ENCODE measurements at regions not wholly inside any gene's neighbourhood (a gene's known extent, or its start where the extent isn't known, plus 50 kb on each side); places are given as distances from the start of the nearest gene placed in this dataset.
"Not testable (repeated sequence)": the region's sequence is repeated elsewhere in the genome, so short reads cannot be mapped to it uniquely, and the experiment has no call there.

- DNase-seq (ENCODE audit: low read depth in 2 of 2): no peak
Observed at GRCh38 chr3:106452096-106452495, 583.3 kb upstream of the CBLB start.

DNA sequence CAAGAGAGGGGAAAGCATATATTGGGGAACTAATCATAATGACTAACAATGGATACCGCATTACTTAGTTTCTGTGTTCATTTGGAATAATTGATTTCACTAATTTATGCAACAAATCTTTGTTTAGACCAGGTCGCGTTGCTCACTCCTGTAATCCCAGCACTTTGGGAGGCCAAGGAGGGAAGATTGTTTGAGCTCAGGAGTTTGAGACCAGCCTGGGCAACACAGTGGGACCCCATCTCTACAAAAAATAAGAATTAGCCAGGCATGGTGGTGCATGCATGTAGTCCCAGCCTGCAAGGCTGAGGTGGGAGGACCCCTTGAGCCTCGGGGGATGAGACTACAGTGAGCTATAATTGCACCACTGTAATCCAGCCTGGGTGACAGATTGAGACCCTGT is 585.7 kb upstream of the CBLB start:
- no peak for DNase-seq (ENCODE audit: low read depth in 2 of 2)

GRCh38 chr3:106457281-106458180 is 588.7 kb upstream of the CBLB start:
- DNase-seq (ENCODE audit: low read depth in 2 of 2): no peak

GRCh38 chr3:106458952-106459351 is 590.1 kb upstream of the CBLB start:
- no peak for DNase-seq (ENCODE audit: low read depth in 2 of 2)

DNA sequence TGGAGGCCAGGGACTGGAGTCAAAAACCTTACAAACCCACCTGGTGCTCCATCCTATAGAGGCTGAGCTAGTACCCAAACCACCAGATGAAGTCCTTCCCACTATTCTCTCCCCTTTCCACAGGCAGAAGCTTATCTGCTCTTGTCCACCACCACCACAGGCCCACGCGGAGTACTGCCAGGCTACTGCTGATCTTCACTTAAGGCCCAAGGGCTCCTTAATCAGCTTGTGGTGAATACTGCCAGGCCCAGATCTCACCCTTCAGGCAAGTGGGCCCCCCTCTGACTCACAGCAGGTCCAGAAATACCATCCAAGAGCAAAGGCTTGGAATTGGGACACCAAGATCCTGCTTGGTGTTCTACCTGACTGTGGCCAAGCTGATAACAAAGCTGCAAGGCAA is 598.1 kb upstream of the CBLB start:
- DNase-seq (ENCODE audit: low read depth in 2 of 2): no peak

- DNase-seq (ENCODE audit: low read depth in 2 of 2): no peak
Observed at GRCh38 chr3:106473576-106474475, 605.0 kb upstream of the CBLB start.

DNA sequence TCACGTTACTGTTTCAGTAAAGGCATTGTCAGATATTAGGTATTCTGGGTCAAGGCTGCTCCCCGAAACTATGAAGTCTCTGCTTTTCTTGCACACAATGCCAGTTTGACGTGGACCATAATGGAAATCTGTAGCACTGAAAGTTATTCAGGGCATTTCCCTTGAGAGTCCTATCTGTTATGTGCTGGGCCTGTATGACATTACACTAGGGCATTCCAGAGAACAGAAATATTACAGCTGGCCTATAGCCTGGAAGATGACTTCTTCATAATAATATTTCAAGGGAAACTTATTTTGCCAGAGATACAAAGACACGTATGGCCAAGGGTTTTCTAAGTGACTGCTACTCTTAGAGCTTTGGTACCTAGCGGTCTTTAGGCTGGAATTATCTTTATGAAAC is 613.6 kb upstream of the CBLB start:
- DNase-seq (ENCODE audit: low read depth in 2 of 2): no peak

DNA sequence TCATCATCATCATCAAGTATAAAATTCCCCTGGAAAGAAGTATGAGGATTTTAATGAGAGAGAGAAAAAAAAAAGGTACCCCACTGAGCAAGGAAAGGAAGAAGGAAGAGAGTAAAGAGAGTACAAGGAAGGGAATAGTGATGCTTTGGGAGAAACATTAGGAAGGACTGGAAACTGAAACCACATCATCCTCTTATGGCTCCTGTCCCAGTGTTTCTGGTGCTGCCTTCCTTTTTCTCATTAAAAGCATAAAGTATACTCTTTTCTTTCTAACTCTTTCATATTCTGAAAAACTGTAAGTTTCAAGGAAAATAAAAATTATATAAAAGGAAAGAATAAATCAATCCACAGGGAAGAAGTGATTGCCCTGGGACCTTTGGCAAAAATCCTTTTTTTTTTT is 616.4 kb upstream of the CBLB start:
- DNase-seq (ENCODE audit: low read depth in 2 of 2): no peak

- DNase-seq (ENCODE audit: low read depth in 2 of 2): no peak
Observed at GRCh38 chr3:106485802-106486201, 617.0 kb upstream of the CBLB start.

DNA sequence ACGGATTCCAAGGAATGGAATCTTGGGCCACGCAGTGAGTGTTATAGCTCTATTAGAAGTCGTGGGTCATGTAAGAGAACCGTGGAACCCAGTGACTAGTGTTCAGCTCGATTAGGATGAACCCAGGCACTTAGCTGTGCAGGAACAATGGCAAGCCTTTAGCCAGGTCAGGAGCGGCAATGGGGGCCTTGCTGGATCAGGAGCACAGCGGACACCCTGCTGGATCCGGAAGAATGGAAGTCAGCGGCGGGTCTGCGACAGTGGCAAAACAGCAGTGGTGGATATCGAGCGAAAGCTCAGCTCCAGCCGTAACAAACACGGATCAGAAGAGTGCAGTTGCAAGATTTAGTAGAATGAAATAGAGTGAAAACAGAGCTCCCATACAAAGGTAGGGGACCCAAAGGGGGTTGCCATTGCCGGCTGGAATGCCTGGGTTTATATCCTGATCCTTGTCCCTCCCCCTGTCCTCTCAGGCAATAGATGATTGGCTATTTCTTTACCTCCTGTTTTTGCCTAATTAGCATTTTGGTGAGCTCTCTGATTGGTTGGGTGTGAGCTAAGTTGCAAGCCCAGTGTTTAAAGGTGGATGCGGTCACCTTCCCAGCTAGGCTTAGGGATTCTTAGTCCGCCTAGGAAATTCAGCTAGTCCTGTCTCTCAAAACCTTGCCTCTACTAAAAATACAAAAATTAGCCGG is 618.3 kb upstream of the CBLB start:
- not testable (repeated sequence) for DNase-seq (ENCODE audit: low read depth in 2 of 2)

DNA sequence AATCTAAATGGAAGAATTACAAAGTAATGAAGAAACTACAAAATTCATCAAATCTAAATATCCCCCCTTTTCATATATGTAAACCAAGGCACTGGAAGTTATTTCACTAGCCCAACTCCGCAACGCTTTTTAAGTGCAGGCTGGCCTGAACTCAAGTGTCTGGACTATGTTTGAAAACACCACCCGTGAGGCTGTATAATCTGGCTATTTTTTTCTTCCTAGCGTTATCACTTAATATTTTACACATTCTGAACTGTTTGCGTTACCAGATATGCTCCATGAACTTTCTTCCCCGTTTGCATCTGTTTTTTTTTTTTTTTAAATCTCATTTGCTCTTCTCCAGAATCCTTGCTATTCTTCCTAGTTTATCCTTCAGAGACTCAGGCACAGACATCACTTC is 619.5 kb upstream of the CBLB start:
- no peak for DNase-seq (ENCODE audit: low read depth in 2 of 2)

- DNase-seq (ENCODE audit: low read depth in 2 of 2): no peak
Observed at GRCh38 chr3:106491796-106492195, 623.0 kb upstream of the CBLB start.

DNA sequence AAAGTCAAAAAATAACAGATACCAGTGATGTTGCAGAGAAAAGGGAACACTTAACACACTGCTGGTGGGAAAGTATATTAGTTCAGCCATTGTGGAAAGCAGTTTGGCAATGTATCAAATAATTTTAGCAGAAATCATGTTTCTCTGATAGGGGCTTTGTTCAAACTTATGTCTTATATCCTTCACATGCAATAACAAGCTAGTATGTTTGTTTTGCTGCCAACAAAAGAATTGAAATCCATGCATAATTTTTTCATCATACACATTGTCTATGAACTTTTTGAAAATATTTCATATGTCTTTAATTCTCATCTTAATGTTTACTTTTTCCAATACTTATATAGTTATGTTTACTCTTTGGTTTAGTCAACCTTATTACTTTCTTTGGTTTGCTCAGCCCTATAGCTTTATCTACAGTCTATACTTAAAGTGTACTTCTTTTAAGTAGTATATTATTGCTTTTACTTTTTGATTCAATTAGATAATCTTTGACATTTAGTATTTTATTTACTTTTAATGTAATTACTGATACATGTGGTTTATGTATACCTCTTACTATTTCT is 639.6 kb upstream of the CBLB start:
- DNase-seq (ENCODE audit: low read depth in 2 of 2): no peak

DNA sequence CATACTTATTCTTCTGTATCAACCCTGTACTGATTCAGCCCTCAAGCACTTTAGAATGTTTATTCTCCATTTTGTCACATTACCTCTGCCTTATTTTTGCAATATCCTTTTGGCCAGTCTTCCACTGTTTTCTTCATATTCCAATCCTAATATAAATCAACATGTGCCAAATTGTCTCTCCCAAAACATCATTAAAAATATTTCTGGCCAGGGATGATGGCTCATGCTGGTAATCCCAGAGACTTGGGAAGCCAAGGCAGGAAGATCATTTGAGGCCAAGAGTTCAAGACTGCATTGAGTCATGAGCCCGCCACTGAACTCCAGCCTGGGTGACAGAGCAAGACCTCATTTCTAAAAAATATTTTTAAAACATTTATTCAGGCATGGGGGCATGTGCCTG is 641.4 kb upstream of the CBLB start:
- no peak for DNase-seq (ENCODE audit: low read depth in 2 of 2)

GRCh38 chr3:106512846-106513245 is 644.0 kb upstream of the CBLB start:
- DNase-seq (ENCODE audit: low read depth in 2 of 2): no peak

- DNase-seq (ENCODE audit: low read depth in 2 of 2): no peak
Observed at GRCh38 chr3:106514431-106514830, 645.6 kb upstream of the CBLB start.

GRCh38 chr3:106518516-106518915 is 649.7 kb upstream of the CBLB start:
- DNase-seq (ENCODE audit: low read depth in 2 of 2): no peak

GRCh38 chr3:106522397-106522796 is 653.6 kb upstream of the CBLB start:
- no peak for DNase-seq (ENCODE audit: low read depth in 2 of 2)

DNA sequence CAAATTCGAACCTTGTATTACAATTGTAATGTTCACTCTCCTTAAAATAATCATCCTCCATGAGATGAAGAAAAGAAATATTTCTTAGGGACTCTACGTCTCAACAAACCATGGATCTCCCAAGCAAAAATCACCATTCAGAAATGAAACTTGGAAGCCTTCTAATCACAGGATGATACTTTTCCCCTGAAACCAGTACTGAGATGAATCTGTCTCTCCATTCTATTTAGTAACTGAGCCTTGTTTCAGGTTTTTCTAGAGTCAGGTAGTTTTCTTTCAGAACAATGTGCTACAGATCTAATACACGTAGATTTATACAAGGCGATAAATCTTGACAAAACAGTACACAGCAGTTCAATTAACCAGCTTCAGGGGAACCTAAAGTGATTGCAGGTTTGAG is 660.1 kb upstream of the CBLB start:
- no peak for DNase-seq (ENCODE audit: low read depth in 2 of 2)

DNA sequence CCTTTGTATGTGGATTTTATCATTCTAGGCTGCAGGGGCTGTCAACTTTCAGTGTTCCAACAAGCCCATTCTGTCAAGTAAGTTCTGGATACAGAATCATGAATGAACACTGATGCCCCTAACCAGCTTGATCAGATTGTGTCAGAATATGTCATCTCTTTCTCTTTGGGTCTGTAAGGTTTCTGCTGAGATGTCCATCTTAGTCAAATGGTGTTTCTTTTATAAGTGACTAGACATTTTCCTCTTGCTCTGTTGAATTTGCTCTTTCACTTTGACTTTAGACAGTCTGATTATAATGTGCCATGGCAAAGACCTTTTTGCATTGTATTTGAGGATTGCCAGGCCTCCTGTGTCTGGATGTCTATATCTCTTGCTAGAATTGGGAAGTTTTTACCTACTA is 660.9 kb upstream of the CBLB start:
- DNase-seq (ENCODE audit: low read depth in 2 of 2): no peak

- no peak for DNase-seq (ENCODE audit: low read depth in 2 of 2)
Observed at GRCh38 chr3:106530367-106530766, 661.6 kb upstream of the CBLB start.

- not testable (repeated sequence) for DNase-seq (ENCODE audit: low read depth in 2 of 2)
Observed at GRCh38 chr3:106531771-106532329, 663.0 kb upstream of the CBLB start.
